Ovary (tissue), 3 donors: ENCODE measurements at regions not wholly inside any gene's neighbourhood (a gene's known extent, or its start where the extent isn't known, plus 50 kb on each side); places are given as distances from the start of the nearest gene placed in this dataset.

ENCODE experiments used
- EP300 ChIP-seq: sonication (generic); formaldehyde crosslinking; IDR thresholded peaks from one replicate; pipeline ENCODE4 v1.6.1; 2017; ENCODE audit warnings: antibody characterized with exemption
- POLR2A ChIP-seq: fragments of 450-650 bp; IDR thresholded peaks from one replicate; pipeline ENCODE4 v1.6.1; 2017; ENCODE audit warnings: antibody characterized with exemption, mild to moderate bottlenecking, moderate library complexity
- TF ChIP-seq, protein P1 (sequence below), 3 donors: fragments of 450-650 bp in 2 of 3; fragments of 200-600 bp in 1 of 3; IDR thresholded peaks; one replicate each; pipeline versions ENCODE4 v1.5.1 to v1.8.0; 2016 to 2022; ENCODE audit warnings: antibody characterized with exemption in 3 of 3, mild to moderate bottlenecking in 1 of 3
- donor health status: DM: no; HTN: no; CAD: no.

DNA sequence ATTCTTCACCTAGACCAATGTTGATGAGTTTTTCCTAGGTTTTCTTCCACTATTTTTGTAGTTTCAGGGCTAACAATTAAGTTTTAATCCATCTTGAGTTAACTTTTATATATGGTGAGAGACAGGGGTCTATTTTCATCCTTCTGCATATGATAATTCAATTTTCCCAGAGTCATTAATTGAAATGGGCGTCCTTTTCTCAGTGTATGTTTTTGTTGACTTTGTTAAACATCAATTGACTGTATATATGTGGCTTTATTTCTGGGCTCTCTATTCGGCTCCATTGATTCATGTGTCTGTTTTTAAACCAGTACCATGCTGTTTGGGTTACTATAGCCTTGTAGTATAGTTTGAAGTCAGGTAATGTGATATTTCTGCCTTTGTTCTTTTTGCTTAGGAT, 282.1 kb downstream of the INSC start:
- TF ChIP-seq, protein P1, sequence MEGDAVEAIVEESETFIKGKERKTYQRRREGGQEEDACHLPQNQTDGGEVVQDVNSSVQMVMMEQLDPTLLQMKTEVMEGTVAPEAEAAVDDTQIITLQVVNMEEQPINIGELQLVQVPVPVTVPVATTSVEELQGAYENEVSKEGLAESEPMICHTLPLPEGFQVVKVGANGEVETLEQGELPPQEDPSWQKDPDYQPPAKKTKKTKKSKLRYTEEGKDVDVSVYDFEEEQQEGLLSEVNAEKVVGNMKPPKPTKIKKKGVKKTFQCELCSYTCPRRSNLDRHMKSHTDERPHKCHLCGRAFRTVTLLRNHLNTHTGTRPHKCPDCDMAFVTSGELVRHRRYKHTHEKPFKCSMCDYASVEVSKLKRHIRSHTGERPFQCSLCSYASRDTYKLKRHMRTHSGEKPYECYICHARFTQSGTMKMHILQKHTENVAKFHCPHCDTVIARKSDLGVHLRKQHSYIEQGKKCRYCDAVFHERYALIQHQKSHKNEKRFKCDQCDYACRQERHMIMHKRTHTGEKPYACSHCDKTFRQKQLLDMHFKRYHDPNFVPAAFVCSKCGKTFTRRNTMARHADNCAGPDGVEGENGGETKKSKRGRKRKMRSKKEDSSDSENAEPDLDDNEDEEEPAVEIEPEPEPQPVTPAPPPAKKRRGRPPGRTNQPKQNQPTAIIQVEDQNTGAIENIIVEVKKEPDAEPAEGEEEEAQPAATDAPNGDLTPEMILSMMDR (IDR thresholded peaks at IDR 0.05) = no peak
- TF ChIP-seq POLR2A (no peak), EP300 (no peak)
